Small intestine (tissue), 7 donors: ENCODE measurements at regions not wholly inside any gene's neighbourhood (a gene's known extent, or its start where the extent isn't known, plus 50 kb on each side); places are given as distances from the start of the nearest gene placed in this dataset.

Experiments
- DNase-seq, 2 donors: peaks; one replicate each; pipeline versions ENCODE4 v3.0.0 to v3.0.0-alpha.2; 2013
- FAIRE-seq: peaks from 2 replicates; lab custom pipeline; 2012; peaks lifted over from hg19 to GRCh38; lab: Jason Lieb, UNC
- H3K27ac ChIP-seq, 3 donors: one replicate each; pipeline ENCODE4 v1.5.1; 2013; ENCODE audit warnings: low read length in 2 of 3, mild to moderate bottlenecking in 2 of 3, control low read depth in 1 of 3, inconsistent platforms in 1 of 3, low read depth in 1 of 3, moderate library complexity in 1 of 3
- H3K27me3 ChIP-seq, 3 donors: one replicate each; pipeline ENCODE4 v1.6.1; 2013; ENCODE audit warnings: low read length in 3 of 3, inconsistent platforms in 1 of 3; ENCODE audit not compliant: control insufficient read depth in 3 of 3, insufficient read depth in 3 of 3
- H3K36me3 ChIP-seq, 3 donors: one replicate each; pipeline ENCODE4 v1.6.1; 2013; ENCODE audit warnings: low read length in 3 of 3, inconsistent platforms in 1 of 3, low read depth in 1 of 3, mild to moderate bottlenecking in 1 of 3, moderate library complexity in 1 of 3; ENCODE audit not compliant: control insufficient read depth in 3 of 3, insufficient read depth in 2 of 3
- H3K4me1 ChIP-seq, 3 donors: one replicate each; pipeline ENCODE4 v1.6.1; 2013; ENCODE audit warnings: low read length in 2 of 3, inconsistent platforms in 1 of 3, low read depth in 1 of 3, mild to moderate bottlenecking in 1 of 3, moderate library complexity in 1 of 3; ENCODE audit not compliant: control insufficient read depth in 3 of 3, insufficient read depth in 2 of 3
- H3K4me3 ChIP-seq, 3 donors: one replicate each; pipeline ENCODE4 v1.5.1; 2013; ENCODE audit warnings: low read length in 3 of 3, control low read depth in 1 of 3, inconsistent platforms in 1 of 3, low read depth in 1 of 3, mild to moderate bottlenecking in 1 of 3, moderate library complexity in 1 of 3
- H3K9me3 ChIP-seq, 2 donors: one replicate each; pipeline ENCODE4 v1.6.1; 2013; ENCODE audit warnings: low read depth in 1 of 2, low read length in 1 of 2; ENCODE audit not compliant: control insufficient read depth in 2 of 2, insufficient read depth in 1 of 2
- WGBS, 3 donors: extraction: QIAGEN DNeasy Blood & Tissue Kit; methylation state at CpG; one replicate each; pipeline ENCODE4 v1.1.7; 2013; 5-methylcytosine and 5-hydroxymethylcytosine counted together
- donor health status: healthy with polysubstance abuse.
- donor health status: control.
- donor health status: control.
- donor health status: Bipolar disorder and iron deficiency.
- donor health status: healthy.

- no peak overlapping the region for H3K4me3 ChIP-seq
- H3K36me3 ChIP-seq: no peaks in the 10 kb centered on the region
- WGBS, 3 donors: 35 to 42% (median 39%) methylated on average over 7 of the region's 7 CpGs
- no peaks in the 10 kb centered on the region for H3K27me3 ChIP-seq
- H3K9me3 ChIP-seq: no peaks in the 10 kb centered on the region
- DNase-seq (no peak), FAIRE-seq (no peak)
- H3K4me1 ChIP-seq: no peaks in the 10 kb centered on the region
- H3K27ac ChIP-seq: no peak overlapping the region
These were observed 102.8 kb upstream of the GBE1 start for GRCh38 chr3:81864272-81864671.

DNA sequence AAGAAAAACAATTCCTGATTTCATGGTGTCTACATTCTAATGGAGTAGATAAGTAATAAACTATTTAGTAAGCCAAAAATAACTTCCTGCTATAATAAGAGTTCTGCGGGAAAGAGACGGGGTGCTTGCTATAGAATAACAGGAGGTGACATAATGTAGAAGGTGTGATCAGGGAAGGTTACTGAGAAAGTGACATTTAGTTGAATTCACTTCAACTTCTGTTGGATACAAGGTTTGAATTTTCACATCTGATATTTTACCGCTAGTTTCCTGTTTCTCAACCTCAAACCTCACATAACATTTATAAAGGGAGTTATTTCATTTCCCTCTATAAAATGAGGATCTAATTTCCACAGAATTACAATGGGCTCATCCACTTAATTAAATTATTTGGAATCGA, 102.3 kb upstream of the GBE1 start:
- no peak for FAIRE-seq
- H3K9me3 ChIP-seq: no peaks in the 10 kb centered on the region
- DNase-seq: no peak
- WGBS, 3 donors: 53 to 72% (median 59%) methylated on average over 4 of the region's 4 CpGs
- no peak overlapping the region for H3K27ac ChIP-seq
- H3K4me3 ChIP-seq: no peak overlapping the region
- no peaks in the 10 kb centered on the region for H3K36me3 ChIP-seq
- no peaks in the 10 kb centered on the region for H3K4me1 ChIP-seq
- no peaks in the 10 kb centered on the region for H3K27me3 ChIP-seq

GRCh38 chr3:81861593-81861992, 100.1 kb upstream of the GBE1 start:
- FAIRE-seq (no peak), DNase-seq (no peak)
- no peaks in the 10 kb centered on the region for H3K4me1 ChIP-seq
- WGBS, 3 donors: 16 to 79% (median 39%) methylated on average over 1 of the region's 1 CpG
- no peaks in the 10 kb centered on the region for H3K9me3 ChIP-seq
- H3K27ac ChIP-seq: no peak overlapping the region
- no peaks in the 10 kb centered on the region for H3K27me3 ChIP-seq
- H3K4me3 ChIP-seq: no peak overlapping the region
- no peaks in the 10 kb centered on the region for H3K36me3 ChIP-seq

DNA sequence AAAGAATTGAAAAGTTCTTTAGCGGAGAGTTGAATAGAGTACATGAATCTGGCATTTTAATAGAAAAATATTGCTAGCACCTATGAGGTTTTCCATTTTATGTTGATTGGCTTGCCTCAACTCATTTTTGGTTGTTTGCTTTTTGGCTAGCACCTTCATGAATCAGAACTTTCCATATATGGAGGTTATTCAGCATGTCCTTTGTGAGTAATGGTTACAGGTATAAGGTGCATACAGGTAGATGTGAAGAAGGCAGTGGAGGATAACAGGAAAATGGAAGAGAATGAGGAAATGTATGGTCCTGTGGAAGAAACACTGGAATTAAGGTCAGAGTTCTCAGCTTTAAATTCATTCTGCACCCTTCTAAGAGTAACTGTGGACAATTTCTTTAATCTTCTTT, 98.1 kb upstream of the GBE1 start:
- no peaks in the 10 kb centered on the region for H3K9me3 ChIP-seq
- WGBS, 3 donors: 87 to 97% (median 94%) methylated on average over 1 of the region's 1 CpG
- no peaks in the 10 kb centered on the region for H3K36me3 ChIP-seq
- no peak overlapping the region for H3K4me3 ChIP-seq
- H3K4me1 ChIP-seq: no peaks in the 10 kb centered on the region
- no peaks in the 10 kb centered on the region for H3K27me3 ChIP-seq
- FAIRE-seq (no peak), DNase-seq (no peak)
- H3K27ac ChIP-seq: no peak overlapping the region

GRCh38 chr3:81853431-81853830, 92.0 kb upstream of the GBE1 start:
- no peak for DNase-seq
- Histone ChIP-seq H3K4me3 (no peak overlapping the region), H3K36me3 (no peaks in the 10 kb centered on the region), H3K27ac (no peak overlapping the region), H3K4me1 (no peaks in the 10 kb centered on the region), H3K9me3 (no peaks in the 10 kb centered on the region), H3K27me3 (no peaks in the 10 kb centered on the region)
- no peak for FAIRE-seq
- 62 to 73% (median 71%) methylated on average over 3 of the region's 3 CpGs for WGBS, 3 donors

- H3K27me3 ChIP-seq: no peaks in the 10 kb centered on the region
- H3K27ac ChIP-seq: no peak overlapping the region
- H3K36me3 ChIP-seq: no peaks in the 10 kb centered on the region
- FAIRE-seq (no peak), DNase-seq (no peak)
- H3K9me3 ChIP-seq: no peaks in the 10 kb centered on the region
- H3K4me3 ChIP-seq: no peak overlapping the region
- no peaks in the 10 kb centered on the region for H3K4me1 ChIP-seq
These were observed 89.7 kb upstream of the GBE1 start for GRCh38 chr3:81851176-81851575.

DNA sequence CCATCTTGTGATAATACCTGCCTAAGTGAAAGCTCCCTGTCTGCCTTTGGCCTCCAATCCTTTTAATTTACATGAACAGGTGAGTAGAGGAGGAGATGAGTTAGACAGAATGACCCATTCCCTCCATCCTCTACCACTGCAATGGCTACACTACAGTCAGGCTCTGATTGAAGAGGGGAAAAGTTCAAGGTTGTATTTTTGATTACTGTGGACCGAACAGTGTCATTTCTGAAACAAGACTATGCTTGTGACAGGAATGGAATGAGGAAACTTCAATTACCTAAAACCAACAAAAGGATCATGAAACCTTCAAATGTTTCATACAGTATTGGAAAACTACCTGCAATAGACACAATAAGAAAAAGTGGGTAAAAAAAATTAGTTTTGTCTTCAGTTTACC, 85.5 kb upstream of the GBE1 start:
- WGBS, 3 donors: 32 to 66% (median 58%) methylated on average over 1 of the region's 1 CpG
- Histone ChIP-seq H3K4me3 (no peak overlapping the region), H3K4me1 (no peaks in the 10 kb centered on the region), H3K9me3 (no peaks in the 10 kb centered on the region), H3K27ac (no peak overlapping the region), H3K27me3 (no peaks in the 10 kb centered on the region), H3K36me3 (no peaks in the 10 kb centered on the region)
- FAIRE-seq (no peak), DNase-seq (no peak)

DNA sequence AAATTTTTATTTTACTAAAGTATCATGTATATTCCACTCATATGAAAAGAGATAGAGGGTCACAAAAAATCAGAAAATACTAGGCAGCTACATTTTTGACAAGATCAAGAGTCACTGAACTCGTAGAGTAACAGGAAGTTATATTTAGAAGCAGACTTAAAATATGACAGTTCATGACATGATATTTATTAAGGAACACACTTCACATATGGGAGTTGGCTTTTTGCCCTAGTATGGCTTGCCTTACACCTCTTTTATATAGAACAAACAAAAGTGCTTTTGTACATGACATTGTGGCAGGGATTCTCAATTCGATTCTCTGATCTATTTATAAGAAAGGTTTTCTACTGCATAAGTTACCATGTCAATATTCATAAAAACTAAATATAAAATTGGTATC, 80.1 kb upstream of the GBE1 start:
- Histone ChIP-seq H3K9me3 (no peaks in the 10 kb centered on the region), H3K4me3 (no peak overlapping the region), H3K4me1 (no peaks in the 10 kb centered on the region), H3K36me3 (no peaks in the 10 kb centered on the region), H3K27me3 (no peaks in the 10 kb centered on the region), H3K27ac (no peak overlapping the region)
- FAIRE-seq (peak; percentile 19), DNase-seq (no peak)
- 44 to 67% (median 46%) methylated on average over 2 of the region's 2 CpGs for WGBS, 3 donors

DNA sequence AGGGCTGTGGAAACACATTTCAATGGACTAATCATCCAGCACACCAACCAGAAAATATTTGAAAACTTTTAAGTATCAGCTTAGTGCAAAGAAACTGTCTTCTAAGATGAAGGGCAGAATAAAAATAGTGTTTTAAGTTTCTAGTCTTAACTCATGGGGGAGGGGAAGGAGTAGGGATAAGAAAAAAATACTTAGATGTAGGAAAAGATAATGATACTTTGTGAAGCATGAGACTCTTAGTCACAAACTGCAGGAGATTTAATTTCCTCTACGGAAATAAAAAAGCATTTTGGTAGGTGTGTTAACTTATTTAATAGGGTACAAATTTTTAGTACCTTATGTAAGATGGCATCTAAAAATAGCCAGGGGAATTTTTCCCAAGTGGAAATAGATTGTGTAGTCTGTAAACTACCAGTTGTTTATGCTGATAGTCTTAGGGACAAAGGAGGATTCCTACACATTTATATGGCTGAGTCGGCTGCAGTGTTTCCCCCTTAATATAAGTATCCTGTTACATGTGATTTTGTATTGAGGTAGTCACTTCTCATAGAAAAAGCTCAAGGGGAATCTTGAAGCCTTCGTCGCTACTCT, 78.2 kb upstream of the GBE1 start:
- DNase-seq: no peak
- Histone ChIP-seq H3K27ac (no peak overlapping the region), H3K9me3 (no peaks in the 10 kb centered on the region), H3K36me3 (no peaks in the 10 kb centered on the region), H3K27me3 (no peaks in the 10 kb centered on the region), H3K4me1 (no peaks in the 10 kb centered on the region), H3K4me3 (no peak overlapping the region)
- WGBS, 3 donors: 76 to 83% (median 82%) methylated on average over 4 of the region's 4 CpGs
- no peak for FAIRE-seq
